ENCODE measurements at regions not wholly inside any gene's neighbourhood (a gene's known extent, or its start where the extent isn't known, plus 50 kb on each side); places are given as distances from the start of the nearest gene placed in this dataset.

- TF ChIP-seq ATF2 (CRISPR knock-in tag; IDR thresholded peaks at IDR 0.05) (no peak), ZNF518B (CRISPR knock-in tag; IDR thresholded peaks at IDR 0.05) (no peak), NR4A1 (CRISPR knock-in tag; IDR thresholded peaks at IDR 0.05) (no peak), NR4A1 (tag; IDR thresholded peaks at IDR 0.05) (no peak), CREBBP (IDR thresholded peaks at IDR 0.05; ENCODE audit: low read depth, low read length) (no peak), CHAMP1 (IDR thresholded peaks at IDR 0.05) (no peak)
Measured at GRCh38 chr6:122126894-122127293, 272.6 kb upstream of the HSF2 start (continued).

Data from K562 (cell line).